Glomerular visceral epithelial cell (primary cell): ENCODE measurements at regions not wholly inside any gene's neighbourhood (a gene's known extent, or its start where the extent isn't known, plus 50 kb on each side); places are given as distances from the start of the nearest gene placed in this dataset.
A peak's percentile ranks its signal among the peaks of the same experiment; 100 is the strongest.
"Not testable (repeated sequence)": the region's sequence is repeated elsewhere in the genome, so short reads cannot be mapped to it uniquely, and the experiment has no call there.

Experiments
- DNase-seq: peaks from one replicate; pipeline ENCODE4 v3.0.0-alpha.2; 2016; ENCODE audit errors: extremely low spot score

DNA sequence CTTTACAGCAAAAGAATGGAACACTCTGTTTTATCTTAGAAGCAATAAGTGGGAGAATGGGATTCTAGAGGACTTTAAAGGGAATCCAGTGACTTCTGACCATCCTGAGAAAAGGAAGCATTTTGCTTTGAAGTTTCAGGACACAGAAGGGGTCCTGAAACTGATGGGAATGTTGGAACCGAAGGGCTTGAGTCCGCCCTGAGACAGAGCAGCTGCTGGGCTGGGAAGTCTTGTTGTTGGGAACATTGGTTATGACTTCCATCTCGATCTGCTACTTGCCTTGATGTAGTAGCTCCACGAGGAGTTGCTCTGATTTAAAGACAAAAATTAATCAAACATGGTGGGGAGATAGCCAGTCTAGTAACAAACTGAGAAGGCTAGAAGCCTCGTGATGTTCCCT, 177.6 kb downstream of the JCAD start:
- no peak for DNase-seq

DNA sequence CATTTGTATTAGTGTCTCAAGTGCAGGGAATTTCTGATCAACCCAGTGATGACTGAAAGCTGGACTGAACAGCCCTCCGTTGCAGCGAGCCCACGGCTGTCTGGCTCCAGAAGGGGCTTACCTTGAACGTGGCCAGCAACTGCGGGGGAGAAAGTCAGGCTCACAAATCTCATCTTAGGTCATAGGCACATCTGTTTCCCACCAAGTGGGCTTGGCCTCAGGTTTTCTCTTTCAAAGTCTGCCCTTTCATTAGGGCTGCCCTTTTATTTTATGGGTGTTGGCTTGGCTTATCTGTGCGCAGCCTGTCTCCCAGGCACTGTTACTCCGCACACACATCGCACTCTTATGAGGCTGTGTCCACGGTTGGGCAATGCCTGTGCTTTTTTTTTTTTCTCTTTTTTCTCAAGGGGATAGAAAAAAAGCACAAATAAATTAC, 178.0 kb downstream of the JCAD start:
- DNase-seq: no peak

DNA sequence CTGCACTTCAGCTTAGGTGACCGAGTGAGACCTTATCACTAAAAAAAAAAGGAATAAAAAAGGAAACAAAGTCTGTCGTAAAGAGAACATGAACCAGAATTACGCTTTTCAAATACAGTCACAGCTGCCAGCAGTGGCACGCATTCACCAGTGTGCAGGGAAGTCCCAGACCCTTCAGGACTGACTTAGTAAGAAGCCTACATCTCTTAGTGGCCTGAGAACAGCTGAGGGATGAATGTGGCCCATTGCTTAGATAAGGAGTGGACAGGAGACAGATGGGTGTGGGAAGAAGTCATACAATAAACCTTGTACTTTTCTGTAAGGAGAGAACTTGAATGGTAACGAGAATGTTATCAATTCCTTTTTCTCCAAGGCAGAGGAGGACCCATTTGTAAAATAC, 178.5 kb downstream of the JCAD start:
- no peak for DNase-seq

DNA sequence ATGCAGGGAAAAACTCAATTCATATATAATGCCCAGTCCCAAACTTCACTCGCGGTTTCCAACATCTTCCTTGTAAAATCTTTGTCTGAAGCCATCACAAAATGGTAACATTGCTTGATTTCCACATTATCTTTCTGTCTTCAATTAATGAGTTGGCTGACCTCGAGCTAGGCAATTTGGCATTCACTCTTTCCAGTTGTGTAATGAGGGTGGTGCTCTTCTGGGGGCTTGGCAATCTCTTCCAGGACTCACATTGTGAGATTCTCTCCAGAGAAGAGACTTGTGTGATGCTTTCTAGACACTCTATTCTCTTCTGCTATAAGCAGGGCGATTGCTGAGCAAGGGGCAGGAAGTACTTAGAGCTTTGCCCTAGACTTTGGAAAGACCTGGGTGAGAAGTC, 179.5 kb downstream of the JCAD start:
- DNase-seq: no peak

DNA sequence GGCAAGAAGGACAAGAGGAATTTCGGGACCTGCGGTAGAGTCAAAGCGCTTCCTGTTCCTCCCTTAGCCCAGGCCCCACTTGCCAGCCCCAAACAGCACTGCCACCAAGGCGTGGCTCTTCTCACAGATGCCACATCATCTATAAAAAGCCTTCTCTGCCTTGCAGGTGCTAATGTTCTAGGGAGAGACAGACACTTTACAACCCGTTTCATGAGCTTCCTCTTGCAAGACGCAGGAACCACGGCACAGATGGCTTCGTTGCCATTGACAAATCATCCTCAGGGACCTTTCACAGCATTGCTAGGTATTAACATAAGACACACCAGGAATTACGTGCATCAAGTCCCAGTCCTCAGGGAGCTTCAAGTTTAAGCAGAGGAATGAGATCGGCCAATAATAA, 180.9 kb downstream of the JCAD start:
- no peak for DNase-seq

DNA sequence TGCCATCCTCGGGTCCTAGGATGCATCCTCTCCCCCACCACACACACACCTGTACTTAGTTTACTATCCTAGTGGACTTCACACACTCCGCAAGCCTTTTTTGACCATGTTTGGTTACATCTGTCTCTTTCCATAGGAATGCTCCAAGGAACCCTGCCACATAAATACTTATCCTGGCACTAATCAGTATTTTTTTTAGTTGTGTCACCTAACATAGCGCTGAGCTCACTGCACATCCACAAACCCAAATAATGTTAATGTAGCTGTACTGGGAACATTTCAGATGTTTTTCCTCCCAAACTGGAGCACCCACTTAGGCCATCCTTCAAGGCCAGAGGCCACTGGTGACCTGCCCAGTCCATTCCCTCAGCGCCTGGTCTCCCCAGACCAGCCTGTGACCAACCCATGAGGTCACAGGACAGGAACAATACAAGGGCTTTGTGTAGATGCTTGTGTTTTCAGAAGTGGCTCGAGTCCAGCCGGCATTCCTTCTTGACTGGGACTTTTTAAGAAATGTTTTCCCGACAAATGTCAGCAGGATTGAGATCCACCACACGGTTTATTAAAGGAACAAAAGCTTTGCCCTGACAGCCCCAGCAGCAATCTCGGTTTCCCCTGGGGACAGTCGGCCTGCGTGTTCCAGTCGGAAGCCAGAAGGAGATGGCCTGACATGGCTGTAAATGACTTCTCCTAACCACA, 181.4 kb downstream of the JCAD start:
- DNase-seq: no peak

DNA sequence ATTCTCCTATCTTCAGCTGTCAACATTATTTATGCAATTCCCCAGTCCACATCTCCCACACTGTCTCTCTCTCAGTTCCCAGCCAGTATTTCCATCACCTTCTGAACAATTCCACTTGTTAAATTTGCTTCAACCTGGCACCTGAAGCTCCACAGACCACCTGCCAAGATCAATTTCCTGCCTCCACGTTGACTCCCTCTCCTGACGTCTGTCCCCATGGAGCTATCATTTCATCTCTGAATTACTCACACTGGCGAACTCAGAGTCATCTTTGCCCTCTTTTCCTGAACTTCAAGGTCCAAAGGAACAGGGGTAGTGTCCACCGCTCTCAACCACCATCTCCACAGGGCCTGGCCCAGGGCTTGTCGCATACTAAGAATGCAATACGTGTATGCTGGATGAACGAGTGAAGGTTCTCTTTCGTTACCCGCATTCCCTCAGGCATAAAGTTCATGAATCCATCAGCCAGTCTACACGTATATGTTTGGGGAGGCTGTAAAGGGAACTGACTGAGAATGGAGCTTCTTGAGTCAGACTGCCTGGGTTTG, 183.3 kb downstream of the JCAD start:
- DNase-seq: no peak

DNA sequence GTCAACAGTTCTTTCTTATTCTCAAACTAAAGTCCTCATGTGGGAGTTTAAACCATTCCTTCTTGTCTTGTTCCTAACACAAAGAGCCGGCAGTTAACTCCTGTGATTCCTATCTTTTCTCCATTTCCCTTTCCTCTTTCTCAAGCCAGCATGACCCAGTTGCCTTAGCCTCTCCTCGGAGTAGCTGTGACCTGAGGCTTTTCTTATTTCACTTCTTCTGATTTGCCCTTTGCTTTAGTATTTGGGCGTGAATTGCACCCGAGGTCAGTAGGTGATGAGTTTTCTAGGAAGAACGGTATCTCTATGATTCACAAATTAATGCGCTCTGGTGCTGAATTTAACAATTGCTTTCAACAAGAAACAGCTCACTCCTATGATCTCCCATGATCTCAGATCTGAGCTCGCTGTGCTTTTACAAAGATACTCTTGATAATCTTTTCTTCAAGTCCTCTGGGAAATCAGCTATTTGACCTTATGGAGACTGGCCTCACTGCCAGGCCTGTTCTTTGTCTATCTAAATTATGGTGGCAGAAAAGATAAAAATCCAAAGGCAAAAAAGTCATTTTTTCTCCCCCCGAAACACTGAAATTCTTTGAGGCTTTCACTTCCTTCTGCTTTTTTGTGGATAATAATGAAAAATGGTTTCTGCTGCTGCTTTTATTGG, 184.6 kb downstream of the JCAD start:
- no peak for DNase-seq

DNA sequence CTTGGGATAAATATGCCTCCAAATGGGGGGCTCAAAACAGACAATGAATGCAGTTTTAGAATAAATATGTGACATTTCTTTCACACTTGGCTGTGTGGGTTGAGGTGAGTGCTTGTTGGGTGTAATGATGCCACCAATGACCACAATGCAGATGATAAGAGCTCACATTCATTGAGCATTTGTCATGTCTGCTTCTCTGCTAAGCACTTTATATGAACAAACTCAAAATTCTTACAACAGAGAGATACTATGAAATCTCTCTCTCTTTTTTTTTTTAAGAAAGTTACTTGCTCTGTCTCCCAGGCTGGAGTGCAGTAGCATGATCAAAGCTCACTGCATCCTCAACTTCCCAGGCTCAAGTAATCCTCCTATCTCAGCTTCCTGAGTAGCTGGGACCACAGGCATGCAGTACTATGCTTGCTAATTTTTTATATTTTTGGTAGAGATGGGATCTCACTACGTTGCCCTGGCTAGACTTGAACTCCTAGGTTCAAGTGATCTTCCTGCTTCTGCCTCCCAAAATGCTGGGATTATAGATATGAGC, 185.4 kb downstream of the JCAD start:
- DNase-seq: peak; percentile 37

DNA sequence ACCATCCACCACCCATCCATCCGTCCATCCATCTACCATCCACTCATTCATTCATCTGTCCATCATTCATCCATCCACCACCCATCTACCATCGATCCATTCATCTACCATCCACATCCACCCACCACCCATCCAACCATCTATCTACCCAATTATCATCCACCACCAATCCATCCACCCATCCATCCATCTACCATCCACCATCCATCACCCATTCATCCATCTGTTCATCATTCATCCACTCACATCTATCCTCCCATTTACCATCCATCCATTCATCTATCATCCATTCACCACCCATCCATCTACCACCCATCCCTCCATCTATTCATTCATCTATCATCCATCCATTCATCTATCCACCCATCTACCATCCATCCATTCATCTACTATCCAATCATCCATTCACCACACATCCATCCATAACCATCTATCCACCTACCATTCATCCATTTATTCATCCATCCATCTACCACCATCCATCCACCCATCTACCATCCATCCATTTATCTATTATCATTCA, 188.8 kb downstream of the JCAD start:
- no peak for DNase-seq

DNA sequence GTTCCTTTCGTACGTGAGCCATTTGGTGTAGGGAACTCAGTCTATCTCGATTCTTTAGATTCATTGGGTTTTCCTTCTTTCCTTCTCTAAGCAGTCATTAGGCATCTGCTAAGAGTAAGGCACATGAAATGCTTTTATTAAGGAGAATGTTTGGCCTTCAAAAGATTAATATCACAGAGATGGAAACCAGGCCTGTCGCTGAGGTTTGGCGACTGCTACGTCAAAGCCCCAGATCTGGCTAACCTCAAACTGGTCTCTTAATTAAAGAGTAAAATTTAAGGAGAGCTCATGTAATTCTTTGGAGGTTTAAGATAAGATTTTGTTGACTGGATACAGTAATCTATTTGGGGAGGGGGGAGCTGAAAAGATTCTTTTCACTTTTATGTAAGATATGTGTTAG, 189.8 kb downstream of the JCAD start:
- no peak for DNase-seq

DNA sequence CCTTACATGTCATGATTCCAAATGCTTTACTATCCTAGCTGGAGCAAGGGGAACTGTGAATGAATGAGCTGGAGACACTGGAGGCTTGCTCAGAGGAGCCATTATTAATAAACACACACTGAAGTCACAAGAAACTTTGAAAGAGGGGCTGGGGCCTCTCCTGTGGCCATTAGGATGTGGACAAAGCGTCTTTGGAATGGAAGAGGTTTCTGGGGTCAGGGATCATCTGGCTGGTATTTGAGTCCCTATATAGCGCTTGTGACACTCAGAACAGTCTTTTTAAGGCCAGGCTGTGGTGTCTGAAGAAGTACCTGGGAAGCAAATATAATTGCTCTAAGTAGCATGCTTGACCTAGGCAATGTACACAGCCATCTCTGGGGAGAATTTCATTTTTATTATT, 193.0 kb downstream of the JCAD start:
- DNase-seq: no peak

DNA sequence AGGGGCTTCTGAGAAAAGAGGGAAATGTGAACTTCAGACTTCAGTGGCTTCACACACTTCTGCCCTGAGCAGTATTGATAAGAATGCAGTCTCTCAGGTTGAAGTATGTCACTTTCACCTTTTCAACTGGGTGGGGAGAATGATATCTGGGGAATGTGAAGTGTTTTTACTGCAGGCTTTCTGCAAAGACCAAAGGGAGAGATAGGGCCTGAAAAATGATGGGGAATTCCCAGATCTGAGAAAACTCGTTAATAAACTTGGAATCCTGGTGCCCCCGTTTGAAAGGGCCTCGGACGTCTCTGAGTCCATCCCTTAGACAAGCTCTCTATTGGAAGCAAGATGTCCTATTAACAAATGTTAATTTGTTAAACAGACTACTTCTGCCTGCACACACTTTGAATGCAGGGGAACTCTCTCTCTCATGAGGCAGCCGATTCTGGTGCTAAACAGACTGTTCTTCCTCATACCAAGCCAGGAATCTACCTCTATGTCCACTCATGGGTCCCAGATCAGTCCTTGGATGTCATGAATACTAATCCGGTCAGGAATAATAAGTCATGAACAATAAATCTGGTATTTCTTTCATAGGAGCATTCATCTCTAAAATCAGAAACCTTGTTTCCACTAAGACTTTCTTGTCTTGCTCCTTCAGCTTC, 193.6 kb downstream of the JCAD start:
- peak; percentile 57 for DNase-seq

DNA sequence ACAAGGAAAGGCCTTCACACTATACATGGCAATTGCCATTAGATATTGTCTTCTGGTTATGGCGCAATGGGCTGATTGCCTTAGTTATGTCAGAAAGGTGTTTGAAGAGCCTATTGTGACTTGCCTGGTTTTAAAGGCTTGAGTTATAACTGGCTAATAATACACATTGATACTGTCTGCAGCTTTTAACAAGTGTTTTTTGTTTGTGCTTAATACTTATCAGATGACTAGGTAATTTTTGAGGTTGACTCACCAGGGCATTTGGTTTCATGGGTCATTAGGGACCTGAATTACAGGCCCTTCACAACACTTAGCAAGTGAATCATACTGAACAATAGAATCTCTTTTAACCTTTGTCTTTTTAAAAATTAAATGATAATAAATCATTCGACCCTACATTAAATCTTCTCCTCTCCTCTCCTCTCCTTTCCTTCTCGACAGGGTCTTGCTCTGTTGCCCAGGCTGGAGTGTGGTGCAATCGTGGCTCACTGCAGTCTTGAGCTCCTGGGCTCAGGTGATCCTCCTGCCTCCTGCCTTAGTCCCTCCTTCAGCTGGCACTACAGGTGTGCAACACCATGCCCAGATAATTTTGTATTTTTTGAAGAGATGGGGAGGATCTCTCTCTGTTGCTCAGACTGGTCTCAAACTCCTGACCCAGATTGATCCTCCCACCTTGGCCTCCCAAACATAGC, 196.3 kb downstream of the JCAD start:
- DNase-seq: peak; percentile 91

DNA sequence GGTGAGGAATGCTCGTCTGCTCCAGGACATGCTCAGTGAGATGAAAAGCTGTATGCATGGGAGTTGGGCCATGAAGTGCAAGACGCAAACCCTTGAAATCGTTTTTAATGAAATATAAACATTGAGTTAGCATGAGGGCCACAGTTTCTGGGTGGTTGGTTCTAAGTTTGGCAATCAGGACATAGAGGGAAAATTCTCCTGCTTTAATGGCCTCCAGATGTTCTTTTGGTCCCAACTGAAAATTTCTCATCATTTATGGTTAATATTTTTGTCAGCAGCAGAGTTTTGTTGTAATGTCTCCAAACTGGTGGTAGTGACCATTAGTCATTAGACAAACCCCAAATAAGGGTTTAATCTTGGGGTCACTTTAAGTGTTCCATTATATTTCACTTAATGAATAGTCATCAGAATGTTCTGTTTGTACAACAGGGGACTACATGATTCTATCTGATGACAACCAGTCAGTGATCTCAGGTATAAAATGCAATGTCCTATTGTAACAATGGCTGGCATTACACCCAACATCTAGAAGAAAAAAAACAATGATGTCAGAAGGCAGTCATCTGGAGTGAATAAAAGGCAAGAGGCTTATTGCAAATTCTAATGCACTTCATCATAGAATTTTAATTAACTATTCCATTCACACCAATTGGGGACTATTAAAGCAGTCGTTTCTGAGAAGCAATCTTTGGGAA, 197.4 kb downstream of the JCAD start:
- DNase-seq: peak; percentile 88

DNA sequence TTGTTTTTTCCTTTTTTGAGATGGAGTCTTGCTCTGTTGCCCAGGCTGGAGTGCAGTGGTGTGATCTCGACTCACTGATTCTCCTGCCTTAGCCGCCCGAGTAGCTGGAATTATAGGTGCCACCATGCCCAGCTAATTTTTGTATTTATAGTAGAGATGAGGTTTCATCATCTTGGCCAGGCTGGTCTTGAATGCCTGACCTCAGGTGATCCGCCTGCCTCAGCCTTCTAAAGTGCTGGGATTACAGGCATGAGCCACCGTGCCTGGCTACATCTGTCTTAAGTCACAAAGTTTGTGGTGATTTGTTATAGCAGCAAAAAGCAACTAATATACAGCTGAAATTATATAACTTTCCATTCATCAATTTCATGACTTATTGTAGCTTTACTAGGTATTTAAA, 198.2 kb downstream of the JCAD start:
- not testable (repeated sequence) for DNase-seq

DNA sequence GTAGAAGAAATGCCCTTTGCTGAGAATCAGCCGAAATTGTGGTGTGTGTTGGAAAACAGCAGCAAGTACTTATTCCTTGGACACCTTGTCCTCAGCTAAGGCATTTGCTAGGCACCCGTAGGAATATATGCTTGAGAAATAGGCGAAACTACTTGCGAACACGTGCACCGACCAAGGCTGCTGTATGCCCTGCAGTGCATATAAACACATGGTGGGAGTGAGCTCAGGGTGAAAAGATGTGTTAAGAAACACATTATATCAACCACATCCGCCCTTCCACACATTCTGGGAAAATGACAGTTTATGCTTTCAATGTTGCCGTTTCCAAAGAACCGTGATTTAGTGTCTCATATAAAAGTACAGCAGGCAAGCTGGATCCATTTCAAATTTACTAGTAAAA, 199.2 kb downstream of the JCAD start:
- DNase-seq: peak; percentile 88

DNA sequence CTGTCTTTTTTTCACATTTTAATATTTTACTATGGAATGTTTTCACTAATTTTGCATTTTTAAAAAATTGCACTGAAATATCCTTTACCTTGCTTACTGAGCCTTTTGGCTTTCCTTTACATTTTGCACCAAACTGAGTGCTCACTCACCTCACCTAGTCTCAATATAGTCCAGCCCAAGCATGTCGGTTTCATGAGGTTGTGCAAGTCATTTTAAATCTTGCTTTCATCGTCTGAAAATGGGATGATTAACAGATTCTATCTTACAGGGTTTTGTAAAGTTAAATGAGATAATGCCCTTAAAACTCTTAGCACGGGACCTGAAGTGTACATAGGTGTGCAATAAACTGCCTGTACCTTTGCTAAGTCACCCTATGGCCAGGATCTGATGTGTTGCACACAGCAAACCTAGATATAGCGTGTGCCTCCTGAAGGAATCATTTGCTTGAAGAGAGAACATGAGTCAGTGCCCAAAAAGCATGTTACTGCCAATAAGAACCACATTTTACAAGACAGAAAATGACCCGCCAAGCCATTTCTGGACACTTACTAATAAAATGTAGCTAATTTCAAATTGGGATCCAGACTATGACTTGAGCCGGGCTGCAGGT, 199.8 kb downstream of the JCAD start:
- DNase-seq: no peak

DNA sequence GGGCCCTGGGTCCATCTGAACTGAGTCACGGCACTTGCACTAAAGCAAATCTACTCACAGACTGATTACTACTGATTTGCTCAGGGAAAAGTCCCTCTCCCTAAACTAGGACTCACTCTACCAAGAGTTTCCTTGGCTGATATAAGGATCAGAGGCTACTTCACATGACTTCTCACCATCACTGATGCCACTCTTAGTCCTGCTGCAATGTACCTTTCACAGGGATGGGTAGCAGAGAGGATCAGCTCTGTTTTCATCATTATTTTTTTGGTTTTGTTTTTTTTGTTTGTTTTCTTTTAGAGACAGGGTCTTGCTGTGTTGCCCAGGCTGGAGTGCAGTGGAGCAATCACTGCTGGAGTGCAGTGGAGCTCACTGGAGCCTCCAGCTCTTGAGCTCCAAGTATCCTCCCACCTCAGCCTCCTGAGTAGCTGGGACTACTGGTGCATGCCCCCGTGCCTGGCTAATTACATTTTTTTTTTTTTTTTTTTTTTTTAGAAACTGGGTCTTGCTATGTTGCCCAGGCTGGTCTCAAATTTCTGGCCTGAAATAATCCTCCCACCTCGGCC, 200.6 kb downstream of the JCAD start:
- DNase-seq: no peak
